ENCODE measurements at regions not wholly inside any gene's neighbourhood (a gene's known extent, or its start where the extent isn't known, plus 50 kb on each side); places are given as distances from the start of the nearest gene placed in this dataset.

GRCh38 chr3:159649951-159650350 lies 338.7 kb upstream of the IL12A start:
- no peak overlapping the region for H3K4me3 Mint-ChIP-seq
- H3K4me1 Mint-ChIP-seq (ENCODE audit: low read depth) = peaks cover 30% of the 10 kb centered on the region
- no peaks in the 10 kb centered on the region; the same call in 1 of the 2 replicates for H3K27me3 Mint-ChIP-seq (ENCODE audit: insufficient read depth)
- no peak overlapping the region for H3K27ac Mint-ChIP-seq
- H3K36me3 Mint-ChIP-seq (ENCODE audit: low read depth) = no peaks in the 10 kb centered on the region
- no peak for DNase-seq
- TF ChIP-seq CTCF (IDR thresholded peaks at IDR 0.05) = no peak
- H3K9me3 Mint-ChIP-seq = no peaks in the 10 kb centered on the region

- TF ChIP-seq CTCF (IDR thresholded peaks at IDR 0.05) = no peak
- Mint-ChIP-seq H3K36me3 (ENCODE audit: low read depth) (no peaks in the 10 kb centered on the region), H3K27me3 (ENCODE audit: insufficient read depth) (no peaks in the 10 kb centered on the region; the same call in 1 of the 2 replicates), H3K9me3 (no peaks in the 10 kb centered on the region), H3K4me3 (no peak overlapping the region), H3K27ac (no peak overlapping the region), H3K4me1 (ENCODE audit: low read depth) (peaks cover 23% of the 10 kb centered on the region)
- DNase-seq = no peak
Measured at GRCh38 chr3:159650726-159651125, 337.9 kb upstream of the IL12A start.

GRCh38 chr3:159652452-159652851 lies 336.2 kb upstream of the IL12A start:
- no peak for TF ChIP-seq CTCF (IDR thresholded peaks at IDR 0.05)
- no peaks in the 10 kb centered on the region; the same call in 1 of the 2 replicates for H3K27me3 Mint-ChIP-seq (ENCODE audit: insufficient read depth)
- no peak for DNase-seq
- H3K9me3 Mint-ChIP-seq = no peaks in the 10 kb centered on the region
- no peak overlapping the region for H3K27ac Mint-ChIP-seq
- peaks cover 14% of the 10 kb centered on the region for H3K4me1 Mint-ChIP-seq (ENCODE audit: low read depth)
- no peak overlapping the region for H3K4me3 Mint-ChIP-seq
- no peaks in the 10 kb centered on the region for H3K36me3 Mint-ChIP-seq (ENCODE audit: low read depth)

GRCh38 chr3:159654183-159655134 lies 334.2 kb upstream of the IL12A start:
- TF ChIP-seq CTCF (IDR thresholded peaks at IDR 0.05) = no peak
- Mint-ChIP-seq H3K4me3 (no peak overlapping the region), H3K9me3 (no peaks in the 10 kb centered on the region), H3K27me3 (ENCODE audit: insufficient read depth) (no peaks in the 10 kb centered on the region; the same call in 1 of the 2 replicates), H3K4me1 (ENCODE audit: low read depth) (peaks cover 14% of the 10 kb centered on the region), H3K36me3 (ENCODE audit: low read depth) (no peaks in the 10 kb centered on the region), H3K27ac (no peak overlapping the region; the same call in 1 of the 2 replicates)
- DNase-seq = no peak

- no peaks in the 10 kb centered on the region for H3K36me3 Mint-ChIP-seq (ENCODE audit: low read depth)
- H3K4me1 Mint-ChIP-seq (ENCODE audit: low read depth) = peaks cover 14% of the 10 kb centered on the region
- no peak overlapping the region for H3K4me3 Mint-ChIP-seq
- no peak for DNase-seq
- no peaks in the 10 kb centered on the region; the same call in 1 of the 2 replicates for H3K27me3 Mint-ChIP-seq (ENCODE audit: insufficient read depth)
- no peak for TF ChIP-seq CTCF (IDR thresholded peaks at IDR 0.05)
- H3K27ac Mint-ChIP-seq = no peak overlapping the region
- H3K9me3 Mint-ChIP-seq = no peaks in the 10 kb centered on the region
Measured at GRCh38 chr3:159655202-159655601, 333.4 kb upstream of the IL12A start.

Data from HFFc6 (cell line).